ENCODE measurements at regions not wholly inside any gene's neighbourhood (a gene's known extent, or its start where the extent isn't known, plus 50 kb on each side); places are given as distances from the start of the nearest gene placed in this dataset.

GRCh38 chr1:113281550-113281949 lies 108.8 kb upstream of the MAGI3 start:
- TF ChIP-seq EP300 (IDR thresholded peaks at IDR 0.05; ENCODE audit: borderline replicate concordance in 1 of 2, low read depth in 2 of 2, low read length in 2 of 2) (no peak), RAD21 (IDR thresholded peaks at IDR 0.05 in 1 of 2, conservative IDR thresholded peaks at IDR 0.05 in 1 of 2; ENCODE audit: low read depth in 2 of 2, low read length in 2 of 2) (no peak)

All from H1 (cell line).